ENCODE measurements at regions not wholly inside any gene's neighbourhood (a gene's known extent, or its start where the extent isn't known, plus 50 kb on each side); places are given as distances from the start of the nearest gene placed in this dataset.

DNA sequence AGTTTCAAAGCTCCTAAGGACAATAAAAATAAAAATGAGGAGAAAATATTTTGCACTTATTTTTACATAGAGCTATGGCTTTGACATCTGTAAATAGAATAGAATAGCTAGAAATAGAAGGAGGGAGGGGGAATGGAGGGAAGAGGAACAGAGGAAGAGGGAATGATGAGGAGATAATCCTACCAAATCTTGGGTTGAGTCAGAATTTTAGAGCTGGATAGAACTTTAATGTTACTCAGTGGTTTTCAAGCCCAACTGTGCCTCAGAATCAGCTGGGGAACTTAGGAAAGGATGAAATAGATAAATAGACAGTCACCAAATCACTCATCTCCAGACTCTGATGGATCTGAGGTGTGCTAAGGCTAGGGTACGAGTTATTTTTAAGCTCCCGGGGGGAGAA, 190.3 kb upstream of the FREM1 start (continued):
- no peak for TF ChIP-seq SIRT6 (IDR thresholded peaks at IDR 0.05; ENCODE audit: low read depth, low read length)

GRCh38 chr9:15096972-15097371, 186.7 kb upstream of the FREM1 start:
- ATAC-seq, result no peak
- no peak overlapping the region for H3K4me3 ChIP-seq
- no peaks in the 10 kb centered on the region for H3K79me2 ChIP-seq (ENCODE audit: control insufficient read depth, insufficient read depth, low read length)
- CTCF ChIA-PET (ENCODE audit: low intra/inter-chr PET ratio), result no interaction called here
- TF ChIP-seq HNRNPUL1 (IDR thresholded peaks at IDR 0.05; ENCODE audit: low read length) (no peak), MLX (CRISPR knock-in tag; conservative IDR thresholded peaks at IDR 0.05) (no peak), RCOR1 (IDR thresholded peaks at IDR 0.05; ENCODE audit: borderline replicate concordance in 1 of 2, low read depth in 2 of 2, low read length in 2 of 2) (no peak)
- POLR2A ChIA-PET, result no interaction called here
- no peaks in the 10 kb centered on the region for H3K9me1 ChIP-seq (ENCODE audit: control insufficient read depth, insufficient read depth, low read length)
- H3K4me2 ChIP-seq (ENCODE audit: insufficient read depth, low read length), result no peak overlapping the region
- 7% methylated on average over 2 of the region's 2 CpGs for WGBS (ENCODE audit: insufficient coverage, low coverage, missing lambda C conversion rate)
- BruUV-seq (replicated peaks), result no TSS peak
- no peak overlapping the region for H2AFZ ChIP-seq (ENCODE audit: low read depth, low read length)
- no peak for FAIRE-seq
- H3K9me3 ChIP-seq (replicated peaks; ENCODE audit: control insufficient read depth, insufficient read depth, low read depth, low read length), result no peaks in the 10 kb centered on the region
- no peaks in the 10 kb centered on the region for H3K27me3 ChIP-seq (ENCODE audit: control insufficient read depth in 2 of 2, insufficient read depth in 2 of 2, low read length in 2 of 2)
- no peaks in the 10 kb centered on the region for H3K4me1 ChIP-seq (replicated peaks in 1 of 2; ENCODE audit: control insufficient read depth in 2 of 2, insufficient read depth in 2 of 2, low read length in 2 of 2)
- H3K9ac ChIP-seq (ENCODE audit: insufficient read depth in 1 of 2, low read depth in 2 of 2, low read length in 2 of 2), result no peak overlapping the region
- intact Hi-C loops (cut with micrococcal nuclease) (no loop called here), in situ Hi-C loops (cut with MboI) (no loop called here)
- no peak overlapping the region for H3K27ac ChIP-seq (ENCODE audit: extremely low read depth, low read depth, low read length)
- H3K36me3 ChIP-seq (ENCODE audit: control insufficient read depth, insufficient read depth, low read length), result no peaks in the 10 kb centered on the region
- H4K20me1 ChIP-seq (replicated peaks; ENCODE audit: control insufficient read depth, insufficient read depth, low read length), result no peaks in the 10 kb centered on the region
- no peak for DNase-seq (ENCODE audit: extremely low read depth in 1 of 4, low spot score in 3 of 4)

Data from K562 (cell line).